GM12872 (cell line): ENCODE measurements at regions not wholly inside any gene's neighbourhood (a gene's known extent, or its start where the extent isn't known, plus 50 kb on each side); places are given as distances from the start of the nearest gene placed in this dataset.

Source experiments
- TF ChIP-seq, protein P1 (sequence below): IDR thresholded peaks from 3 replicates; pipeline ENCODE4 v1.5.1; 2011; ENCODE audit warnings: low read depth, mild to moderate bottlenecking, low read length, moderate library complexity; ENCODE audit not compliant: insufficient read depth

GRCh38 chr2:216754336-216754735 is 59.0 kb upstream of the IGFBP5 start:
- TF ChIP-seq, protein P1, sequence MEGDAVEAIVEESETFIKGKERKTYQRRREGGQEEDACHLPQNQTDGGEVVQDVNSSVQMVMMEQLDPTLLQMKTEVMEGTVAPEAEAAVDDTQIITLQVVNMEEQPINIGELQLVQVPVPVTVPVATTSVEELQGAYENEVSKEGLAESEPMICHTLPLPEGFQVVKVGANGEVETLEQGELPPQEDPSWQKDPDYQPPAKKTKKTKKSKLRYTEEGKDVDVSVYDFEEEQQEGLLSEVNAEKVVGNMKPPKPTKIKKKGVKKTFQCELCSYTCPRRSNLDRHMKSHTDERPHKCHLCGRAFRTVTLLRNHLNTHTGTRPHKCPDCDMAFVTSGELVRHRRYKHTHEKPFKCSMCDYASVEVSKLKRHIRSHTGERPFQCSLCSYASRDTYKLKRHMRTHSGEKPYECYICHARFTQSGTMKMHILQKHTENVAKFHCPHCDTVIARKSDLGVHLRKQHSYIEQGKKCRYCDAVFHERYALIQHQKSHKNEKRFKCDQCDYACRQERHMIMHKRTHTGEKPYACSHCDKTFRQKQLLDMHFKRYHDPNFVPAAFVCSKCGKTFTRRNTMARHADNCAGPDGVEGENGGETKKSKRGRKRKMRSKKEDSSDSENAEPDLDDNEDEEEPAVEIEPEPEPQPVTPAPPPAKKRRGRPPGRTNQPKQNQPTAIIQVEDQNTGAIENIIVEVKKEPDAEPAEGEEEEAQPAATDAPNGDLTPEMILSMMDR: no peak

GRCh38 chr2:216752855-216753505 is 57.6 kb upstream of the IGFBP5 start:
- TF ChIP-seq, protein P1: no peak

DNA sequence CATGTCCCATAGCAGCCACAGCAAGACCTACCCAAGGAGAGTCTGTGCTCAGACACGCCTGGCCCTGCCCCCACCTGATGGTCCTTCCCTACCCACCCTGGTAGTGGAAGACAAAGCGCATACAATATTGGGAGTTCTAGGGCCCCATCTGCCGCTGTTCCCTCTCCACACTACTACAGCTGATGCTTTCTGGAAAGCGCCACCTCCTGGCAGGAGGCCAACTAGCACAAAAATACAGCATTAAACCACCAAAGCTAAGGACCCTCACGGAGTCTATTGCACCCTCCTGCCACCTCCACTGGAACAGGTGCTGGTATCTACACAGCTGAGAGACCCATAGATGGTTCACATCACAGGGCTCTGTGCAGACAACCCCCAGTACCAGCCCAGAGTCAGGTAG is 50.9 kb upstream of the IGFBP5 start:
- TF ChIP-seq, protein P1: peak; percentile 33; the same call in 1 of the 3 replicates

DNA sequence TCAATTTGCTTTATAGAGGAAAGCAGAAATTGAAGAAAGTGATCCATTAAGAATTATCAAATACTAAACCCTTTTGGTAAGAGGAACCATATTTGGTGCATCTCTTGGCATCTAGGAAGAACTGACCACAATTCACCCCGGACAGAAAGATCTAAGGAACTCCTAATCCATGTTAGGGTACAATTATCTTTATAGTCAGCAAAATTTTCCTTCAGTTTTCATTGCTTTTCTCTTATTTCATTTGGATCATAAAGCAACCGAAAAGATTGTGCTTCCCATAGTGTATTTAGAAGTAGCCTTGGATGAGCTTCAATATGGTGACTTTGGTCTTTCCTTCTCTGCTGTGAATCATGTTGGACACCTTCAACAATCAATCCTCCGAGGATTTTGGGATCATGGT is 50.1 kb upstream of the IGFBP5 start:
- TF ChIP-seq, protein P1: no peak
